Fibroblast of lung (primary cell): ENCODE measurements at regions not wholly inside any gene's neighbourhood (a gene's known extent, or its start where the extent isn't known, plus 50 kb on each side); places are given as distances from the start of the nearest gene placed in this dataset.

Experiments
- DNase-seq, 2 donors: peaks; one replicate each; pipeline versions ENCODE4 v3.0.0 to v3.0.0-alpha.2; 2010; ENCODE audit warnings: low read depth in 2 of 2
- H2AFZ ChIP-seq: 2 replicates; pipeline ENCODE4 v1.5.1; 2012; ENCODE audit warnings: low read length, control low read depth, inconsistent platforms
- H3K27ac ChIP-seq: 2 replicates; pipeline ENCODE4 v1.5.1; 2011; ENCODE audit warnings: low read length, control low read depth; ENCODE audit not compliant: insufficient read depth
- H3K27me3 ChIP-seq: 2 replicates; pipeline ENCODE4 v1.5.1; 2011; ENCODE audit warnings: mild to moderate bottlenecking, low read length; ENCODE audit not compliant: control insufficient read depth, insufficient read depth
- H3K36me3 ChIP-seq: 2 replicates; pipeline ENCODE4 v1.5.1; 2011; ENCODE audit warnings: low read length; ENCODE audit not compliant: control insufficient read depth, insufficient read depth
- H3K4me1 ChIP-seq: 2 replicates; pipeline ENCODE4 v1.5.1; 2011; ENCODE audit warnings: low read length; ENCODE audit not compliant: control insufficient read depth, insufficient read depth; ENCODE audit errors: extremely low read depth
- H3K4me2 ChIP-seq: 2 replicates; pipeline ENCODE4 v1.5.1; 2011; ENCODE audit warnings: low read length, control low read depth; ENCODE audit not compliant: insufficient read depth; ENCODE audit errors: extremely low read depth
- H3K4me3 ChIP-seq, 4 experiments: fragments of 200-600 bp in 1 of 4; sonication (generic) in 1 of 4; replicated peaks in 1 of 4; 2 replicates each; pipeline ENCODE4 v1.5.1; 2011 to 2016; ENCODE audit warnings: low read length in 4 of 4, low read depth in 3 of 4, mild to moderate bottlenecking in 3 of 4, control low read depth in 2 of 4, inconsistent platforms in 1 of 4, mixed read lengths in 1 of 4; ENCODE audit not compliant: insufficient read depth in 1 of 4; ENCODE audit errors: control extremely low read depth in 1 of 4
- H3K79me2 ChIP-seq: 2 replicates; pipeline ENCODE4 v1.5.1; 2012; ENCODE audit warnings: mild to moderate bottlenecking, low read length, inconsistent platforms; ENCODE audit not compliant: control insufficient read depth, insufficient read depth
- H3K9ac ChIP-seq: 2 replicates; pipeline ENCODE4 v1.5.1; 2011; ENCODE audit warnings: mild to moderate bottlenecking, low read length, control low read depth; ENCODE audit not compliant: insufficient read depth
- H3K9me3 ChIP-seq: 2 replicates; pipeline ENCODE4 v1.5.1; 2012; ENCODE audit warnings: low read depth, low read length; ENCODE audit not compliant: control insufficient read depth, insufficient read depth
- H4K20me1 ChIP-seq: 2 replicates; pipeline ENCODE4 v1.5.1; 2011; ENCODE audit warnings: low read length; ENCODE audit not compliant: control insufficient read depth, insufficient read depth; ENCODE audit errors: extremely low read depth
- CTCF ChIP-seq, 2 donors: IDR thresholded peaks in 1 of 2; conservative IDR thresholded peaks in 1 of 2; 1 replicate in 1 of 2; 2 replicates in 1 of 2; pipeline ENCODE4 v1.5.1; 2011 to 2012; ENCODE audit warnings: low read length in 2 of 2, control low read depth in 1 of 2, inconsistent platforms in 1 of 2, low read depth in 1 of 2, mild to moderate bottlenecking in 1 of 2
- EZH2 ChIP-seq: IDR thresholded peaks from 2 replicates; pipeline ENCODE4 v1.5.1; 2012; ENCODE audit warnings: low read length, control low read depth, mild to moderate bottlenecking; ENCODE audit errors: missing control alignments

DNA sequence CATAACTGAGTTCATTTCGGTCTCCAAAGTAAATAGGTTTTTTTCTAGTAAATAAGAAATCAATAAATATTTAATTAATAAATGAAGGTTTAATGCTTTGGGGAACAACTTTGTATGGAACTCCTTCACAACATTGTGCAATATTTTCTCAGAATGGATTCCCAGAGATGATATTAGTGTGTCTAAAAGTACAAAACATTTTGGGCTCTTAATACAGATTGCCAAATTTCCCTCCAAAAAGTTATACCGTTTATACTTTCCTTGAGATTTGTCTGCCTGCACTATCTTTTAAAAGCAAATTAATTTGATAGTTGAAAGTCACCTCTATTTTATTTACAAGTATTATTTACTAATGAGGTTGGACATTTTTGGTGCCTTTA lies 151.8 kb downstream of the FAM161A start:
- Histone ChIP-seq H3K9me3 (no peaks in the 10 kb centered on the region), H3K4me1 (no peaks in the 10 kb centered on the region), H3K36me3 (no peaks in the 10 kb centered on the region), H2AFZ (no peak overlapping the region), H3K4me2 (no peak overlapping the region), H3K79me2 (no peaks in the 10 kb centered on the region), H4K20me1 (no peaks in the 10 kb centered on the region), H3K27me3 (no peaks in the 10 kb centered on the region), H3K9ac (no peak overlapping the region), H3K4me3 (no peak overlapping the region), H3K27ac (no peak overlapping the region)
- DNase-seq, result no peak
- no peak for TF ChIP-seq EZH2
- no peak for TF ChIP-seq CTCF (conservative IDR thresholded peaks at IDR 0.05 in 1 of 2, IDR thresholded peaks at IDR 0.05 in 1 of 2; ENCODE audit: low read depth in 1 of 2, low read length in 2 of 2)

DNA sequence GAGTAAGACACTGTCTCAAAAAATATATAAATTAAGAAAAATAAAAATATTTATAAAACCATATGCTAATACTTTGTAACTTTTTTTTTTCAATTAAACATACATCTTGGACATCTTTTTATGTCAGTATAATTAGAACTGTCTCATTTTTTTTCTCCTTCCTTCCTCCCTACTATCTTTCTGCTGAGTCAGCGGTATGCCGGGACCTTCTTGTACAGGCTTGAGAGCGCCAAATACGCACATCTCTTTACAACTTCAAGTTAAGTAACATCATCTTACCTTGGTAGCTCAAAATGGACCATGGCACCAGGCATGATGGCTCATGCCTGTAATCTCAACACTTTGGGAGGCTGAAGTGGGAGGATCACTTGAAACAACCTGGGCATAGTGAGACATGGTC lies 153.4 kb downstream of the FAM161A start:
- H3K79me2 ChIP-seq, result no peaks in the 10 kb centered on the region
- H3K9ac ChIP-seq, result no peak overlapping the region
- no peak for DNase-seq
- H3K27me3 ChIP-seq, result no peaks in the 10 kb centered on the region
- H3K4me2 ChIP-seq, result no peak overlapping the region
- H3K27ac ChIP-seq, result no peak overlapping the region
- TF ChIP-seq CTCF (conservative IDR thresholded peaks at IDR 0.05 in 1 of 2, IDR thresholded peaks at IDR 0.05 in 1 of 2; ENCODE audit: low read depth in 1 of 2, low read length in 2 of 2), result no peak
- H2AFZ ChIP-seq, result no peak overlapping the region
- H4K20me1 ChIP-seq, result no peaks in the 10 kb centered on the region
- H3K9me3 ChIP-seq, result no peaks in the 10 kb centered on the region
- H3K4me3 ChIP-seq, result no peak overlapping the region
- no peaks in the 10 kb centered on the region for H3K4me1 ChIP-seq
- H3K36me3 ChIP-seq, result no peaks in the 10 kb centered on the region

- Histone ChIP-seq H4K20me1 (no peaks in the 10 kb centered on the region), H3K27ac (peak overlapping the region; percentile 70), H3K4me1 (no peaks in the 10 kb centered on the region), H3K4me2 (peak overlapping the region; percentile 96), H3K9me3 (no peaks in the 10 kb centered on the region), H3K27me3 (no peaks in the 10 kb centered on the region), H3K79me2 (no peaks in the 10 kb centered on the region), H3K9ac (peak overlapping the region; percentile 59), H3K4me3 (peak overlapping the region; percentile 63 to 85 (median 81)), H2AFZ (peak overlapping the region; percentile 99), H3K36me3 (no peaks in the 10 kb centered on the region)
- TF ChIP-seq EZH2 (no peak), CTCF (conservative IDR thresholded peaks at IDR 0.05 in 1 of 2, IDR thresholded peaks at IDR 0.05 in 1 of 2; ENCODE audit: low read depth in 1 of 2, low read length in 2 of 2) (peak; percentile 31 to 47)
- DNase-seq, result peak; percentile 82 to 89
These were observed 156.4 kb upstream of the XPO1 start for GRCh38 chr2:61694312-61695274.
